Cardiac muscle cell (in vitro differentiated cells and primary cell): ENCODE measurements at regions not wholly inside any gene's neighbourhood (a gene's known extent, or its start where the extent isn't known, plus 50 kb on each side); places are given as distances from the start of the nearest gene placed in this dataset.

Experiments used
- DNase-seq, 2 donors: peaks; one replicate each; pipeline versions ENCODE4 v3.0.0 to v3.0.0-alpha.2; 2010 to 2017; ENCODE audit warnings: low read depth in 1 of 2, low spot score in 1 of 2
- H3K27ac ChIP-seq: fragments of 200-600 bp; sonication (generic); 2 replicates; pipeline ENCODE4 v1.5.1; 2016
- H3K27me3 ChIP-seq: fragments of 200-600 bp; sonication (generic); 2 replicates; pipeline ENCODE4 v1.6.0; 2016; ENCODE audit warnings: control low read depth
- H3K36me3 ChIP-seq: fragments of 200-600 bp; sonication (generic); 2 replicates; pipeline ENCODE4 v1.5.1; 2016; ENCODE audit warnings: control low read depth
- H3K4me1 ChIP-seq: fragments of 200-600 bp; sonication (generic); 2 replicates; pipeline ENCODE4 v1.8.1; 2017; ENCODE audit warnings: low read depth, mild to moderate bottlenecking, mixed run types
- H3K4me3 ChIP-seq: fragments of 200-600 bp; sonication (generic); 2 replicates; pipeline ENCODE4 v1.5.1; 2016; ENCODE audit warnings: mild to moderate bottlenecking
- H3K9me3 ChIP-seq: fragments of 200-600 bp; sonication (generic); 2 replicates; pipeline ENCODE4 v1.5.1; 2017; ENCODE audit warnings: low read depth, mild to moderate bottlenecking, control low read depth
- TF ChIP-seq, protein P1 (sequence below): IDR thresholded peaks from 2 replicates; pipeline ENCODE4 v1.5.1; 2012; ENCODE audit warnings: low read depth, mild to moderate bottlenecking, low read length

DNA sequence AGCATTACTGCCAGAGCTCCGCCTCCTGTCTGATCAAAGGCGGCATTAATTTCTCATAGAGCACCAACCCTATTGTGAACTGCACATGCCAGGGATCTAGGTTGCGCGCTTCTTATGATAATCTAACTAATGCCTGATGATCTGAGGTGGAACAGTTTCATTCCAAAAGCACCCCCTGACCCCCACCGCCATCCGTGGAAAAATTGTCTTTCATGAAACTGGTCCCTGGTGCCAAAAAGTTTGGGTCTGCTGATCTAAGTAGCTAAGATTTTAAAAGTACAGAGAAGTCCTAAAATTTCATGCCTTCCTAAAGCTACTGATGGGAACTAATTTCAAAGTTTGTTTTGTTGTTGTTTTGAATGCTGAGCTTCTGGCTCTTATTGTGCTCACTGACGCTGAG is 281.6 kb downstream of the PRL start:
- TF ChIP-seq, protein P1, sequence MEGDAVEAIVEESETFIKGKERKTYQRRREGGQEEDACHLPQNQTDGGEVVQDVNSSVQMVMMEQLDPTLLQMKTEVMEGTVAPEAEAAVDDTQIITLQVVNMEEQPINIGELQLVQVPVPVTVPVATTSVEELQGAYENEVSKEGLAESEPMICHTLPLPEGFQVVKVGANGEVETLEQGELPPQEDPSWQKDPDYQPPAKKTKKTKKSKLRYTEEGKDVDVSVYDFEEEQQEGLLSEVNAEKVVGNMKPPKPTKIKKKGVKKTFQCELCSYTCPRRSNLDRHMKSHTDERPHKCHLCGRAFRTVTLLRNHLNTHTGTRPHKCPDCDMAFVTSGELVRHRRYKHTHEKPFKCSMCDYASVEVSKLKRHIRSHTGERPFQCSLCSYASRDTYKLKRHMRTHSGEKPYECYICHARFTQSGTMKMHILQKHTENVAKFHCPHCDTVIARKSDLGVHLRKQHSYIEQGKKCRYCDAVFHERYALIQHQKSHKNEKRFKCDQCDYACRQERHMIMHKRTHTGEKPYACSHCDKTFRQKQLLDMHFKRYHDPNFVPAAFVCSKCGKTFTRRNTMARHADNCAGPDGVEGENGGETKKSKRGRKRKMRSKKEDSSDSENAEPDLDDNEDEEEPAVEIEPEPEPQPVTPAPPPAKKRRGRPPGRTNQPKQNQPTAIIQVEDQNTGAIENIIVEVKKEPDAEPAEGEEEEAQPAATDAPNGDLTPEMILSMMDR, result no peak
- Histone ChIP-seq H3K4me3 (no peak overlapping the region), H3K9me3 (no peaks in the 10 kb centered on the region), H3K27ac (no peak overlapping the region), H3K4me1 (no peaks in the 10 kb centered on the region), H3K36me3 (no peaks in the 10 kb centered on the region), H3K27me3 (no peaks in the 10 kb centered on the region)
- no peak for DNase-seq

DNA sequence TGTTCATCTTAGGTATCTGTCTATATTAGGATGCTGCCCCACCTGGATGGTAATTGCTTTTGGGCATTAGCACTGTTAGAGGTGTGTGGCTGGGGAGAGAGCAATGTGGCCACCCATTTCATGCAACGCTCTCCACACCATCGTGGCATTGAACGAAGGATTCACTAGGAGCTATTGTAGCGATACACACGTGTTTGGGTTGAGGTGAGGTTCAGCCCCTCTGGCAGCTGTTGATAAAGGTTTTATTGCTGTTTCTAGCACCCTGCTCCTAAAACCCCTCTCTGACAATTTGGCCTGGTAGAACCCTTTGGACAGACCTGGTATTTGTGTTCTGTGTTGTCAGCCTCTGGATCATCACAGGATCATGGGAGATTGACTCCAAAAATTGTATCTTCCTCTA is 280.9 kb downstream of the PRL start:
- Histone ChIP-seq H3K4me3 (no peak overlapping the region), H3K4me1 (no peaks in the 10 kb centered on the region), H3K27me3 (no peaks in the 10 kb centered on the region), H3K27ac (no peak overlapping the region), H3K9me3 (no peaks in the 10 kb centered on the region), H3K36me3 (no peaks in the 10 kb centered on the region)
- no peak for DNase-seq
- TF ChIP-seq, protein P1, result no peak

DNA sequence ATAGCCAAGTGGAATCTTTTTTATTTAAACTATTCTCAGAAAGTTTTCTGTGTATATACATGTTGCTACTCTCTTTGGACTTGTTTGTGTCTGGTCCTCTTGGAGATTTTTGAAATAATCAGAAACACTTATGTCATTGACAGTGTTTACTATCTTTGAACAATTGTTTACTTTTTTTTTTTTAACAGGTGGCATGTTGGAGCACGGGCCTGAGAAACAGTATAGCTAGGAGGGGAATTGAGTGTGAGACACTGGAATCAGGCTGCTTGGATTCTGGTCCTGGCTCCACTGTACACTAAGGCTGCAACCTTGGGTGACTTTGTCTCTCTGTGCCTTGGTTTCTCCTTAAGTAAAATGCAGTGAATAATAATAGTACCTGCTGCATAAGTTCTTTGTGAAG is 279.6 kb downstream of the PRL start:
- no peak overlapping the region for H3K27ac ChIP-seq
- H3K27me3 ChIP-seq, result no peaks in the 10 kb centered on the region
- H3K4me1 ChIP-seq, result no peaks in the 10 kb centered on the region
- no peak for DNase-seq
- TF ChIP-seq, protein P1, result no peak
- no peaks in the 10 kb centered on the region for H3K9me3 ChIP-seq
- no peak overlapping the region for H3K4me3 ChIP-seq
- H3K36me3 ChIP-seq, result no peaks in the 10 kb centered on the region

DNA sequence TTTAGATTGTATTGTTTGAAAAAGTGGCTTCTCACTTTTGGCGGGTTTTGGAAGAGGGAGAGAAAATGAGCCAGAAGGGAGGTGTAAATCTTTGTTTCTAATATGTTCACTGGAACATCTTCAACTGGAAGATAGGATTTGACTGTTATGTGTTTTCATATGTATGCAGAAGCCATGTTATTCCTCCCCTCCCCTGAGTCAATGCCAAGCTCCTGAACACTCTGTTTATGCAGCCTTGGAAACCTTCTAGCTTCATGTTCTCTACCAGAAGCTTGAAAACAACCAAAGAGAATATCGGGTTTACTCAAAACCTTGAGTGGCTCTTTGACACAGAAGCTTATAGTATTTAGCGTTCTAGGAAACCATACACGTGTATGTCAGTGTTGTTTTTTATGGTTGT is 279.1 kb downstream of the PRL start:
- Histone ChIP-seq H3K27me3 (no peaks in the 10 kb centered on the region), H3K36me3 (no peaks in the 10 kb centered on the region), H3K4me3 (no peak overlapping the region), H3K9me3 (no peaks in the 10 kb centered on the region), H3K4me1 (no peaks in the 10 kb centered on the region), H3K27ac (no peak overlapping the region)
- no peak for DNase-seq
- TF ChIP-seq, protein P1, result no peak

DNA sequence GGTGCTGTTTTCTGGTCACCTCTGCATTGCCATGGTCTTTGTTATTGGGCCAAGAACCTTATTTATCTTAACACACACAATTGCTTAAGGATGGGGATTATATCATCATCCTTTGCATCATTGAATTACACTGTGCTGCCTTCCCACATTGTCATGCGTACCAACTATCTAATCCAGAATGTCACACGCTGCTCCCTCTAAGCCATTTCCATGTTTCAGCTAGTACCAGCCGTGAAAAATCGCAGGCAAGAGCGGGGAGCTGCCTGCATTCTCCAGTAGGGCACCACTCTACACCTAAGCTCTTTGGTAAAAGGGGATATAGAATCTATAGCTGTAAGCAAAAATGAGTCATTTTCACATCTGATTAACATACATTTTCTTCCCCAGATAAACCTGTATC is 277.0 kb downstream of the PRL start:
- Histone ChIP-seq H3K36me3 (no peaks in the 10 kb centered on the region), H3K27ac (no peak overlapping the region), H3K4me3 (no peak overlapping the region), H3K9me3 (no peaks in the 10 kb centered on the region), H3K27me3 (no peaks in the 10 kb centered on the region), H3K4me1 (peaks cover 5% of the 10 kb centered on the region)
- TF ChIP-seq, protein P1, result no peak
- DNase-seq, result no peak
